ENCODE measurements at regions not wholly inside any gene's neighbourhood (a gene's known extent, or its start where the extent isn't known, plus 50 kb on each side); places are given as distances from the start of the nearest gene placed in this dataset.

GRCh38 chr9:91006046-91006445 lies 204.4 kb downstream of the SYK start:
- H3K27me3 ChIP-seq (ENCODE audit: insufficient read depth, low read length), result no peaks in the 10 kb centered on the region
- H3K4me1 ChIP-seq (ENCODE audit: insufficient read depth, low read length), result peaks cover 3% of the 10 kb centered on the region
- no peak overlapping the region for H3K27ac ChIP-seq (ENCODE audit: low read depth, low read length)
- no peak for TF ChIP-seq CTCF (IDR thresholded peaks at IDR 0.05; ENCODE audit: extremely low read depth, low read depth, low read length)
- DNase-seq (ENCODE audit: insufficient read length, low spot score, missing footprints), result no peak
- H3K9me3 ChIP-seq (ENCODE audit: low read depth, low read length), result no peaks in the 10 kb centered on the region
- H3K4me3 ChIP-seq (ENCODE audit: insufficient read depth, low read length), result no peak overlapping the region
- H4K20me1 ChIP-seq (ENCODE audit: insufficient read depth, low read length), result no peaks in the 10 kb centered on the region
- no peaks in the 10 kb centered on the region for H3K79me2 ChIP-seq (ENCODE audit: insufficient read depth, low read length)
- no peak overlapping the region for H3K4me2 ChIP-seq (ENCODE audit: insufficient read depth, low read length)
- H3K36me3 ChIP-seq (ENCODE audit: insufficient read depth, low read length), result no peaks in the 10 kb centered on the region
- H2AFZ ChIP-seq (ENCODE audit: low read length), result no peak overlapping the region

GRCh38 chr9:91008568-91008967 lies 206.9 kb downstream of the SYK start:
- peak; percentile 61 for DNase-seq (ENCODE audit: insufficient read length, low spot score, missing footprints)
- TF ChIP-seq CTCF (IDR thresholded peaks at IDR 0.05; ENCODE audit: extremely low read depth, low read depth, low read length), result no peak
- Histone ChIP-seq H3K79me2 (ENCODE audit: insufficient read depth, low read length) (no peaks in the 10 kb centered on the region), H4K20me1 (ENCODE audit: insufficient read depth, low read length) (no peaks in the 10 kb centered on the region), H2AFZ (ENCODE audit: low read length) (no peak overlapping the region), H3K4me2 (ENCODE audit: insufficient read depth, low read length) (no peak overlapping the region), H3K9me3 (ENCODE audit: low read depth, low read length) (no peaks in the 10 kb centered on the region), H3K4me1 (ENCODE audit: insufficient read depth, low read length) (peaks cover 5% of the 10 kb centered on the region), H3K27ac (ENCODE audit: low read depth, low read length) (no peak overlapping the region), H3K27me3 (ENCODE audit: insufficient read depth, low read length) (no peaks in the 10 kb centered on the region), H3K36me3 (ENCODE audit: insufficient read depth, low read length) (no peaks in the 10 kb centered on the region), H3K4me3 (ENCODE audit: insufficient read depth, low read length) (no peak overlapping the region)

- Histone ChIP-seq H2AFZ (ENCODE audit: low read length) (no peak overlapping the region), H3K27ac (ENCODE audit: low read depth, low read length) (no peak overlapping the region), H3K4me3 (ENCODE audit: insufficient read depth, low read length) (no peak overlapping the region), H3K36me3 (ENCODE audit: insufficient read depth, low read length) (no peaks in the 10 kb centered on the region), H3K4me2 (ENCODE audit: insufficient read depth, low read length) (no peak overlapping the region), H4K20me1 (ENCODE audit: insufficient read depth, low read length) (no peaks in the 10 kb centered on the region), H3K9me3 (ENCODE audit: low read depth, low read length) (no peaks in the 10 kb centered on the region), H3K4me1 (ENCODE audit: insufficient read depth, low read length) (peaks cover 5% of the 10 kb centered on the region), H3K27me3 (ENCODE audit: insufficient read depth, low read length) (no peaks in the 10 kb centered on the region), H3K79me2 (ENCODE audit: insufficient read depth, low read length) (no peaks in the 10 kb centered on the region)
- no peak for TF ChIP-seq CTCF (IDR thresholded peaks at IDR 0.05; ENCODE audit: extremely low read depth, low read depth, low read length)
- no peak for DNase-seq (ENCODE audit: insufficient read length, low spot score, missing footprints)
These were observed 210.3 kb downstream of the SYK start for GRCh38 chr9:91011891-91012290.

GRCh38 chr9:91012933-91013841 lies 211.6 kb downstream of the SYK start:
- H3K27ac ChIP-seq (ENCODE audit: low read depth, low read length), result no peak overlapping the region
- DNase-seq (ENCODE audit: insufficient read length, low spot score, missing footprints), result no peak
- H3K4me1 ChIP-seq (ENCODE audit: insufficient read depth, low read length), result peaks cover 5% of the 10 kb centered on the region
- no peaks in the 10 kb centered on the region for H3K27me3 ChIP-seq (ENCODE audit: insufficient read depth, low read length)
- no peak for TF ChIP-seq CTCF (IDR thresholded peaks at IDR 0.05; ENCODE audit: extremely low read depth, low read depth, low read length)
- H2AFZ ChIP-seq (ENCODE audit: low read length), result no peak overlapping the region
- H4K20me1 ChIP-seq (ENCODE audit: insufficient read depth, low read length), result no peaks in the 10 kb centered on the region
- H3K36me3 ChIP-seq (ENCODE audit: insufficient read depth, low read length), result no peaks in the 10 kb centered on the region
- H3K4me3 ChIP-seq (ENCODE audit: insufficient read depth, low read length), result no peak overlapping the region
- no peak overlapping the region for H3K4me2 ChIP-seq (ENCODE audit: insufficient read depth, low read length)
- no peaks in the 10 kb centered on the region for H3K9me3 ChIP-seq (ENCODE audit: low read depth, low read length)
- no peaks in the 10 kb centered on the region for H3K79me2 ChIP-seq (ENCODE audit: insufficient read depth, low read length)

Data from osteoblast (primary cell).